ENCODE measurements at regions not wholly inside any gene's neighbourhood (a gene's known extent, or its start where the extent isn't known, plus 50 kb on each side); places are given as distances from the start of the nearest gene placed in this dataset.

GRCh38 chr20:37577981-37578380 is 50.3 kb upstream of the BLCAP start:
- no peak for TF ChIP-seq POLR2AphosphoS5 (IDR thresholded peaks at IDR 0.05; ENCODE audit: insufficient read depth in 1 of 2, low read depth in 1 of 2)
- TF ChIP-seq, protein P1, sequence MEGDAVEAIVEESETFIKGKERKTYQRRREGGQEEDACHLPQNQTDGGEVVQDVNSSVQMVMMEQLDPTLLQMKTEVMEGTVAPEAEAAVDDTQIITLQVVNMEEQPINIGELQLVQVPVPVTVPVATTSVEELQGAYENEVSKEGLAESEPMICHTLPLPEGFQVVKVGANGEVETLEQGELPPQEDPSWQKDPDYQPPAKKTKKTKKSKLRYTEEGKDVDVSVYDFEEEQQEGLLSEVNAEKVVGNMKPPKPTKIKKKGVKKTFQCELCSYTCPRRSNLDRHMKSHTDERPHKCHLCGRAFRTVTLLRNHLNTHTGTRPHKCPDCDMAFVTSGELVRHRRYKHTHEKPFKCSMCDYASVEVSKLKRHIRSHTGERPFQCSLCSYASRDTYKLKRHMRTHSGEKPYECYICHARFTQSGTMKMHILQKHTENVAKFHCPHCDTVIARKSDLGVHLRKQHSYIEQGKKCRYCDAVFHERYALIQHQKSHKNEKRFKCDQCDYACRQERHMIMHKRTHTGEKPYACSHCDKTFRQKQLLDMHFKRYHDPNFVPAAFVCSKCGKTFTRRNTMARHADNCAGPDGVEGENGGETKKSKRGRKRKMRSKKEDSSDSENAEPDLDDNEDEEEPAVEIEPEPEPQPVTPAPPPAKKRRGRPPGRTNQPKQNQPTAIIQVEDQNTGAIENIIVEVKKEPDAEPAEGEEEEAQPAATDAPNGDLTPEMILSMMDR (IDR thresholded peaks at IDR 0.05): no peak
